SK-N-SH treated with all-trans-retinoic acid at 6 μM for 48 hours (cell line): ENCODE measurements at regions not wholly inside any gene's neighbourhood (a gene's known extent, or its start where the extent isn't known, plus 50 kb on each side); places are given as distances from the start of the nearest gene placed in this dataset.

Experiments
- ATAC-seq: fragments of 200-7000 bp; cut with Tn5 transposase; 3 replicates; pipeline ENCODE4 v1.9.1; 2020; ENCODE audit warnings: mild to moderate bottlenecking, moderate library complexity
- ARNTL ChIP-seq: fragments of 450-650 bp; formaldehyde crosslinking; IDR thresholded peaks from 2 replicates; pipeline ENCODE4 v1.5.0; 2020; ENCODE audit warnings: low read depth, mild to moderate bottlenecking, moderate library complexity, borderline replicate concordance
- BACH2 ChIP-seq: fragments of 250-450 bp; sonication (Bioruptor Pico); IDR thresholded peaks from 2 replicates; pipeline ENCODE4 v1.9.0; 2021; ENCODE audit warnings: mild to moderate bottlenecking, borderline replicate concordance
- CSDC2 ChIP-seq: fragments of 250-450 bp; sonication (Bioruptor Pico); IDR thresholded peaks from 2 replicates; pipeline ENCODE4 v1.5.0; 2020; ENCODE audit warnings: mild to moderate bottlenecking, moderate library complexity
- CSRNP3 ChIP-seq: fragments of 250-450 bp; sonication (Bioruptor Pico); IDR thresholded peaks from 2 replicates; pipeline ENCODE4 v1.5.1; 2021; ENCODE audit warnings: mild to moderate bottlenecking, moderate library complexity
- ESRRG ChIP-seq: fragments of 250-450 bp; sonication (Bioruptor Pico); IDR thresholded peaks from 2 replicates; pipeline ENCODE4 v1.6.1; 2021; ENCODE audit warnings: mild to moderate bottlenecking
- GLIS3 ChIP-seq: fragments of 250-450 bp; sonication (Bioruptor Pico); IDR thresholded peaks from 2 replicates; pipeline ENCODE4 v1.5.0; 2020; ENCODE audit warnings: mild to moderate bottlenecking, moderate library complexity
- ISL1 ChIP-seq: fragments of 250-450 bp; sonication (Bioruptor Pico); IDR thresholded peaks from 2 replicates; pipeline ENCODE4 v2.1.2; 2022; ENCODE audit warnings: mild to moderate bottlenecking, moderate library complexity
- OSR1 ChIP-seq: fragments of 250-450 bp; sonication (Bioruptor Pico); IDR thresholded peaks from 2 replicates; pipeline ENCODE4 v1.8.0; 2022; ENCODE audit warnings: moderate library complexity, mild to moderate bottlenecking, inconsistent platforms
- PATZ1 ChIP-seq: fragments of 250-450 bp; sonication (Bioruptor Pico); IDR thresholded peaks from 2 replicates; pipeline ENCODE4 v1.8.0; 2020; ENCODE audit warnings: mild to moderate bottlenecking, moderate library complexity, borderline replicate concordance
- PPARA ChIP-seq: fragments of 250-450 bp; sonication (Bioruptor Pico); IDR thresholded peaks from 2 replicates; pipeline ENCODE4 v1.5.0; 2020; ENCODE audit warnings: mild to moderate bottlenecking, borderline replicate concordance
- RARB ChIP-seq: fragments of 250-450 bp; sonication (Bioruptor Pico); IDR thresholded peaks from 2 replicates; pipeline ENCODE4 v1.8.0; 2021; ENCODE audit warnings: mild to moderate bottlenecking, moderate library complexity
- SNAI2 ChIP-seq: fragments of 250-450 bp; sonication (Bioruptor Pico); IDR thresholded peaks from 2 replicates; pipeline ENCODE4 v1.5.0; 2020; ENCODE audit warnings: mild to moderate bottlenecking, moderate library complexity
- TCF4 ChIP-seq: fragments of 250-450 bp; sonication (Bioruptor Pico); IDR thresholded peaks from 2 replicates; pipeline ENCODE4 v1.8.0; 2021; ENCODE audit warnings: mild to moderate bottlenecking, moderate library complexity, borderline replicate concordance
- TOX ChIP-seq: fragments of 250-450 bp; sonication (Bioruptor Pico); IDR thresholded peaks from 2 replicates; pipeline ENCODE4 v1.8.0; 2021; ENCODE audit warnings: mild to moderate bottlenecking, moderate library complexity, borderline replicate concordance
- ZC3H10 ChIP-seq: fragments of 250-450 bp; sonication (Bioruptor Pico); IDR thresholded peaks from 2 replicates; pipeline ENCODE4 v1.5.1; 2021; ENCODE audit warnings: mild to moderate bottlenecking, moderate library complexity
- ZFP3 ChIP-seq: fragments of 250-450 bp; sonication (Bioruptor Pico); IDR thresholded peaks from 2 replicates; pipeline ENCODE4 v1.5.0; 2020; ENCODE audit warnings: mild to moderate bottlenecking, moderate library complexity
- ZFP30 ChIP-seq: fragments of 450-650 bp; formaldehyde crosslinking; IDR thresholded peaks from 2 replicates; pipeline ENCODE4 v1.5.0; 2022; ENCODE audit warnings: mild to moderate bottlenecking, moderate library complexity
- ZNF565 ChIP-seq: fragments of 450-650 bp; formaldehyde crosslinking; conservative IDR thresholded peaks from 2 replicates; pipeline ENCODE4 v1.5.0; 2020; ENCODE audit warnings: low read depth, mild to moderate bottlenecking, moderate library complexity
- ZNF70 ChIP-seq: fragments of 450-650 bp; formaldehyde crosslinking; IDR thresholded peaks from 2 replicates; pipeline ENCODE4 v1.5.0; 2020; ENCODE audit warnings: mild to moderate bottlenecking, moderate library complexity
- ZNF8 ChIP-seq: fragments of 450-650 bp; formaldehyde crosslinking; IDR thresholded peaks from 2 replicates; pipeline ENCODE4 v1.5.0; 2020; ENCODE audit warnings: mild to moderate bottlenecking, moderate library complexity
- TF ChIP-seq, protein P1 (sequence below): fragments of 250-450 bp; sonication (Bioruptor Pico); IDR thresholded peaks from 2 replicates; pipeline ENCODE4 v1.5.0; 2020; ENCODE audit warnings: mild to moderate bottlenecking, moderate library complexity
- TF ChIP-seq, protein P2 (sequence below): fragments of 250-450 bp; sonication (Bioruptor Pico); IDR thresholded peaks from 2 replicates; pipeline ENCODE4 v1.8.0; 2021; ENCODE audit warnings: low read depth, mild to moderate bottlenecking, moderate library complexity, borderline replicate concordance
- TF ChIP-seq, protein P3 (sequence below): fragments of 250-450 bp; sonication (Bioruptor Pico); IDR thresholded peaks from 2 replicates; pipeline ENCODE4 v1.5.1; 2020; ENCODE audit warnings: low read depth, mild to moderate bottlenecking, moderate library complexity

DNA sequence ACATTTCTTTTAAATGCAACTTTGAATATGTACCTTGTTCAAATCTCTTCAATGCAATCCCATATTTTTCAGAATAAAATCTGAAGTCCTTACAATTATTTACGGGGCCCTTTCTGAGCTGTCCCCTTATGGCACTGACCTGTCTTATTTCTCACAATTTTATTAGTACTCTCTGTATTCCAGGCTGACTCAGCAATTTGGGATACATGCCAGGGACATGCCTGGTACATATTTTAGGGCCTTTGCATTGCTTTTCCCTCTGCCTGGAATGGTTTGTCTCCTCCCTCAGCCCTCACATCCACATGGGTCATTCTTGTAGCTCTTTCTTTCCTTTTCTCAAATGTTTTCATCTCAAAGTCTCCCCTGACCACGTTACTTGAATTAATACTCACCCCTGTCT is 172.2 kb upstream of the TECRL start:
- ATAC-seq = peak; percentile 49; the same call in 2 of the 3 replicates
- TF ChIP-seq TOX (no peak), CSDC2 (CRISPR knock-in tag) (no peak), ZNF8 (CRISPR knock-in tag) (no peak), ZC3H10 (CRISPR knock-in tag) (no peak), ZNF565 (CRISPR knock-in tag) (no peak), ESRRG (CRISPR knock-in tag) (no peak), OSR1 (CRISPR knock-in tag) (no peak), CSRNP3 (no peak), BACH2 (CRISPR knock-in tag) (no peak), ZNF70 (CRISPR knock-in tag) (no peak), ARNTL (CRISPR knock-in tag) (no peak), GLIS3 (CRISPR knock-in tag) (no peak), PATZ1 (CRISPR knock-in tag) (no peak), TCF4 (CRISPR knock-in tag) (no peak), ISL1 (CRISPR knock-in tag) (no peak), RARB (CRISPR knock-in tag) (no peak)
- TF ChIP-seq, protein P1, sequence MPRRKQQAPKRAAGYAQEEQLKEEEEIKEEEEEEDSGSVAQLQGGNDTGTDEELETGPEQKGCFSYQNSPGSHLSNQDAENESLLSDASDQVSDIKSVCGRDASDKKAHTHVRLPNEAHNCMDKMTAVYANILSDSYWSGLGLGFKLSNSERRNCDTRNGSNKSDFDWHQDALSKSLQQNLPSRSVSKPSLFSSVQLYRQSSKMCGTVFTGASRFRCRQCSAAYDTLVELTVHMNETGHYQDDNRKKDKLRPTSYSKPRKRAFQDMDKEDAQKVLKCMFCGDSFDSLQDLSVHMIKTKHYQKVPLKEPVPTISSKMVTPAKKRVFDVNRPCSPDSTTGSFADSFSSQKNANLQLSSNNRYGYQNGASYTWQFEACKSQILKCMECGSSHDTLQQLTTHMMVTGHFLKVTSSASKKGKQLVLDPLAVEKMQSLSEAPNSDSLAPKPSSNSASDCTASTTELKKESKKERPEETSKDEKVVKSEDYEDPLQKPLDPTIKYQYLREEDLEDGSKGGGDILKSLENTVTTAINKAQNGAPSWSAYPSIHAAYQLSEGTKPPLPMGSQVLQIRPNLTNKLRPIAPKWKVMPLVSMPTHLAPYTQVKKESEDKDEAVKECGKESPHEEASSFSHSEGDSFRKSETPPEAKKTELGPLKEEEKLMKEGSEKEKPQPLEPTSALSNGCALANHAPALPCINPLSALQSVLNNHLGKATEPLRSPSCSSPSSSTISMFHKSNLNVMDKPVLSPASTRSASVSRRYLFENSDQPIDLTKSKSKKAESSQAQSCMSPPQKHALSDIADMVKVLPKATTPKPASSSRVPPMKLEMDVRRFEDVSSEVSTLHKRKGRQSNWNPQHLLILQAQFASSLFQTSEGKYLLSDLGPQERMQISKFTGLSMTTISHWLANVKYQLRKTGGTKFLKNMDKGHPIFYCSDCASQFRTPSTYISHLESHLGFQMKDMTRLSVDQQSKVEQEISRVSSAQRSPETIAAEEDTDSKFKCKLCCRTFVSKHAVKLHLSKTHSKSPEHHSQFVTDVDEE = no peak
- TF ChIP-seq, protein P2, sequence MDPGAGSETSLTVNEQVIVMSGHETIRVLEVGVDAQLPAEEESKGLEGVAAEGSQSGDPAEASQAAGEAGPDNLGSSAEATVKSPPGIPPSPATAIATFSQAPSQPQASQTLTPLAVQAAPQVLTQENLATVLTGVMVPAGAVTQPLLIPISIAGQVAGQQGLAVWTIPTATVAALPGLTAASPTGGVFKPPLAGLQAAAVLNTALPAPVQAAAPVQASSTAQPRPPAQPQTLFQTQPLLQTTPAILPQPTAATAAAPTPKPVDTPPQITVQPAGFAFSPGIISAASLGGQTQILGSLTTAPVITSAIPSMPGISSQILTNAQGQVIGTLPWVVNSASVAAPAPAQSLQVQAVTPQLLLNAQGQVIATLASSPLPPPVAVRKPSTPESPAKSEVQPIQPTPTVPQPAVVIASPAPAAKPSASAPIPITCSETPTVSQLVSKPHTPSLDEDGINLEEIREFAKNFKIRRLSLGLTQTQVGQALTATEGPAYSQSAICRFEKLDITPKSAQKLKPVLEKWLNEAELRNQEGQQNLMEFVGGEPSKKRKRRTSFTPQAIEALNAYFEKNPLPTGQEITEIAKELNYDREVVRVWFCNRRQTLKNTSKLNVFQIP = no peak
- TF ChIP-seq, protein P3, sequence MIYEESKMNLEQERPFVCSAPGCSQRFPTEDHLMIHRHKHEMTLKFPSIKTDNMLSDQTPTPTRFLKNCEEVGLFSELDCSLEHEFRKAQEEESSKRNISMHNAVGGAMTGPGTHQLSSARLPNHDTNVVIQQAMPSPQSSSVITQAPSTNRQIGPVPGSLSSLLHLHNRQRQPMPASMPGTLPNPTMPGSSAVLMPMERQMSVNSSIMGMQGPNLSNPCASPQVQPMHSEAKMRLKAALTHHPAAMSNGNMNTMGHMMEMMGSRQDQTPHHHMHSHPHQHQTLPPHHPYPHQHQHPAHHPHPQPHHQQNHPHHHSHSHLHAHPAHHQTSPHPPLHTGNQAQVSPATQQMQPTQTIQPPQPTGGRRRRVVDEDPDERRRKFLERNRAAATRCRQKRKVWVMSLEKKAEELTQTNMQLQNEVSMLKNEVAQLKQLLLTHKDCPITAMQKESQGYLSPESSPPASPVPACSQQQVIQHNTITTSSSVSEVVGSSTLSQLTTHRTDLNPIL = no peak
- TF ChIP-seq, all 23 proteins: peak for 0

DNA sequence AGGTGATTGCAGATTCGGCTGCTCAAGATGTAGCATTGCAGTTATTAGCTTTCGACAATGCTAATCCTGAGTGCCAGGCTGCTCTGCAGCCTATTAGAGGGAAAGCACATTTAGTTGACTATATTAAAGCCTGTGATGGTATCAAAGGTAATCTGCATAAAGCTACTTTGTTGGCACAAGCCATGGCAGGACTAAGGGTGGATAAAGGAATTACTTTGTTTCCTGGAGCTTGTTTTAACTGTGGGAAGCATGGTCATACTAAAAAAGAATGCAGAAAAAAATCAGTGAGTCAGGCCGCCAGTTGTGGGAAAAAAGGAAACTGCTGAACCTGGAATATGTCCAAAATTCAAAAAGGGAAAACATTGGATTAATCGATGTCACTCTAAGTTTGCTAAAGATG is 154.9 kb upstream of the TECRL start:
- no peak for ATAC-seq
- no peak for TF ChIP-seq TCF4 (CRISPR knock-in tag)
- no peak for TF ChIP-seq BACH2 (CRISPR knock-in tag)
- no peak for TF ChIP-seq PPARA (CRISPR knock-in tag)
- TF ChIP-seq, protein P3 = no peak
- no peak for TF ChIP-seq OSR1 (CRISPR knock-in tag)
- no peak for TF ChIP-seq ZFP3
- no peak for TF ChIP-seq ZFP30 (CRISPR knock-in tag)
- no peak for TF ChIP-seq SNAI2
- no peak for TF ChIP-seq ZNF70 (CRISPR knock-in tag)
- TF ChIP-seq ZC3H10 (CRISPR knock-in tag) = no peak
- TF ChIP-seq PATZ1 (CRISPR knock-in tag) = no peak
- TF ChIP-seq ARNTL (CRISPR knock-in tag) = no peak
- TF ChIP-seq, protein P2 = no peak
- TF ChIP-seq CSRNP3 = no peak
- no peak for TF ChIP-seq ZNF8 (CRISPR knock-in tag)
- TF ChIP-seq GLIS3 (CRISPR knock-in tag) = no peak
- no peak for TF ChIP-seq TOX
- TF ChIP-seq ESRRG (CRISPR knock-in tag) = no peak
